Gastroesophageal sphincter (tissue), 4 donors: ENCODE measurements at regions not wholly inside any gene's neighbourhood (a gene's known extent, or its start where the extent isn't known, plus 50 kb on each side); places are given as distances from the start of the nearest gene placed in this dataset.

ENCODE experiments used
- ATAC-seq: fragments of 150-250 bp; one replicate; pipeline ENCODE4 v1.9.1; 2016; ENCODE audit warnings: mild to moderate bottlenecking, moderate library complexity
- H3K27ac ChIP-seq, 4 donors: fragments of 200-600 bp; sonication (generic) in 3 of 4; 1 replicate in 3 of 4; 2 replicates in 1 of 4; pipeline ENCODE4 v1.5.1; 2016 to 2019
- H3K27me3 ChIP-seq: fragments of 200-600 bp; sonication (generic); one replicate; pipeline ENCODE4 v1.5.1; 2019
- H3K36me3 ChIP-seq, 2 donors: fragments of 200-600 bp; sonication (generic); one replicate each; pipeline ENCODE4 v1.5.1; 2019; ENCODE audit warnings: control low read depth in 1 of 2
- H3K4me1 ChIP-seq, 3 donors: fragments of 200-600 bp; sonication (generic); 1 replicate in 2 of 3; 2 replicates in 1 of 3; pipeline ENCODE4 v1.5.1; 2016 to 2019; ENCODE audit warnings: control low read depth in 2 of 3
- H3K4me3 ChIP-seq, 2 donors: fragments of 200-600 bp; sonication (generic); one replicate each; pipeline ENCODE4 v1.5.1; 2019; ENCODE audit warnings: mild to moderate bottlenecking in 1 of 2, moderate library complexity in 1 of 2
- H3K9me3 ChIP-seq, 3 donors: fragments of 200-600 bp; sonication (generic); one replicate each; pipeline ENCODE4 v1.5.1; 2017 to 2019; ENCODE audit warnings: control low read depth in 2 of 3
- CTCF ChIP-seq, 4 experiments: fragments of 200-600 bp in 2 of 4; fragments of 450-650 bp in 2 of 4; sonication (generic) in 1 of 4; IDR thresholded peaks; one replicate each; pipeline ENCODE4 v1.5.1; 2017 to 2019; ENCODE audit warnings: antibody characterized with exemption in 4 of 4, mild to moderate bottlenecking in 2 of 4, moderate library complexity in 2 of 4
- EP300 ChIP-seq: sonication (generic); formaldehyde crosslinking; IDR thresholded peaks from one replicate; pipeline ENCODE4 v1.6.1; 2017; ENCODE audit warnings: antibody characterized with exemption, mild to moderate bottlenecking
- POLR2A ChIP-seq, 2 donors: fragments of 450-650 bp; IDR thresholded peaks; one replicate each; pipeline ENCODE4 v1.6.1; 2017; ENCODE audit warnings: antibody characterized with exemption in 2 of 2, mild to moderate bottlenecking in 2 of 2, moderate library complexity in 1 of 2
- POLR2AphosphoS5 ChIP-seq: sonication (generic); formaldehyde crosslinking; IDR thresholded peaks from one replicate; pipeline ENCODE4 v1.6.1; 2017; ENCODE audit warnings: antibody characterized with exemption
- WGBS, 2 donors: methylation state at CpG; one replicate each; pipeline ENCODE4 v1.1.5; 2018; ENCODE audit warnings: low coverage in 1 of 2; 5-methylcytosine and 5-hydroxymethylcytosine counted together

GRCh38 chr1:187074445-187075048, 245.8 kb downstream of the PLA2G4A start:
- TF ChIP-seq POLR2A (IDR thresholded peaks at IDR 0.05) (no peak), CTCF (IDR thresholded peaks at IDR 0.05) (no peak), EP300 (no peak), POLR2AphosphoS5 (no peak)
- Histone ChIP-seq H3K9me3 (peaks cover 0 to 17% (median 0%) of the 10 kb centered on the region in 3 donors), H3K4me1 (no peaks in the 10 kb centered on the region), H3K4me3 (no peak overlapping the region), H3K36me3 (no peaks in the 10 kb centered on the region), H3K27ac (no peak overlapping the region), H3K27me3 (no peaks in the 10 kb centered on the region)
- WGBS, 2 donors: 93 to 95% methylated on average over 6 of the region's 10 CpGs
- ATAC-seq: no peak

GRCh38 chr1:187076922-187077321, 248.2 kb downstream of the PLA2G4A start:
- 80 to 100% methylated on average over 2 of the region's 2 CpGs for WGBS, 2 donors
- TF ChIP-seq POLR2A (IDR thresholded peaks at IDR 0.05) (no peak), EP300 (no peak), CTCF (IDR thresholded peaks at IDR 0.05) (no peak), POLR2AphosphoS5 (no peak)
- no peak for ATAC-seq
- Histone ChIP-seq H3K9me3 (peaks cover 0 to 17% (median 0%) of the 10 kb centered on the region in 3 donors), H3K4me1 (no peaks in the 10 kb centered on the region), H3K36me3 (no peaks in the 10 kb centered on the region), H3K4me3 (no peak overlapping the region), H3K27ac (no peak overlapping the region), H3K27me3 (no peaks in the 10 kb centered on the region)

- ATAC-seq: no peak
- Histone ChIP-seq H3K4me1 (no peaks in the 10 kb centered on the region), H3K27ac (no peak overlapping the region), H3K27me3 (no peaks in the 10 kb centered on the region), H3K4me3 (no peak overlapping the region), H3K36me3 (no peaks in the 10 kb centered on the region), H3K9me3 (peaks cover 0 to 17% (median 0%) of the 10 kb centered on the region in 3 donors)
- WGBS, 2 donors: 85 to 95% methylated on average over 3 of the region's 3 CpGs
- TF ChIP-seq CTCF (IDR thresholded peaks at IDR 0.05) (no peak), POLR2A (IDR thresholded peaks at IDR 0.05) (no peak), POLR2AphosphoS5 (no peak), EP300 (no peak)
Measured at GRCh38 chr1:187078321-187078720, 249.6 kb downstream of the PLA2G4A start.

- WGBS, 2 donors: 61 to 77% methylated on average over 2 of the region's 2 CpGs
- no peak overlapping the region for H3K4me3 ChIP-seq
Measured at GRCh38 chr1:187078916-187079315, 250.2 kb downstream of the PLA2G4A start.

More at GRCh38 chr1:187078916-187079315, 250.2 kb downstream of the PLA2G4A start:
- H3K4me1 ChIP-seq: no peaks in the 10 kb centered on the region
- no peaks in the 10 kb centered on the region for H3K36me3 ChIP-seq
- TF ChIP-seq POLR2A (IDR thresholded peaks at IDR 0.05) (no peak), POLR2AphosphoS5 (no peak), CTCF (IDR thresholded peaks at IDR 0.05) (no peak), EP300 (no peak)
- H3K9me3 ChIP-seq: peaks cover 0 to 14% (median 0%) of the 10 kb centered on the region in 3 donors
- no peaks in the 10 kb centered on the region for H3K27me3 ChIP-seq
- no peak for ATAC-seq
- no peak overlapping the region for H3K27ac ChIP-seq
